WTC11 (cell line): ENCODE measurements at regions not wholly inside any gene's neighbourhood (a gene's known extent, or its start where the extent isn't known, plus 50 kb on each side); places are given as distances from the start of the nearest gene placed in this dataset.

ENCODE experiments used
- CREB1 ChIP-seq: sonication (generic); formaldehyde crosslinking; IDR thresholded peaks from 2 replicates; pipeline ENCODE4 v1.8.0; 2023; ENCODE audit warnings: mild to moderate bottlenecking, missing genetic modification reagents
- CTCF ChIP-seq: fragments of 200-600 bp; IDR thresholded peaks from 2 replicates; pipeline ENCODE4 v1.8.0; 2022; ENCODE audit warnings: antibody characterized with exemption
- E2F5 ChIP-seq: sonication (generic); formaldehyde crosslinking; IDR thresholded peaks from 2 replicates; pipeline ENCODE4 v1.8.1; 2022; ENCODE audit warnings: mild to moderate bottlenecking, moderate library complexity, missing genetic modification reagents
- JUN ChIP-seq: sonication (generic); formaldehyde crosslinking; IDR thresholded peaks from 2 replicates; pipeline ENCODE4 v1.8.0; 2023; ENCODE audit warnings: mild to moderate bottlenecking, missing genetic modification reagents
- KAT7 ChIP-seq: sonication (generic); formaldehyde crosslinking; IDR thresholded peaks from 2 replicates; pipeline ENCODE4 v1.8.1; 2023; ENCODE audit warnings: missing genetic modification reagents, mild to moderate bottlenecking, borderline replicate concordance
- MYBL2 ChIP-seq: sonication (generic); formaldehyde crosslinking; IDR thresholded peaks from 2 replicates; pipeline ENCODE4 v1.8.1; 2023; ENCODE audit warnings: mild to moderate bottlenecking, moderate library complexity, missing genetic modification reagents
- NFE2L1 ChIP-seq: sonication (generic); formaldehyde crosslinking; IDR thresholded peaks from 2 replicates; pipeline ENCODE4 v1.8.1; 2023; ENCODE audit warnings: missing genetic modification reagents
- OVOL2 ChIP-seq: fragments of 250-450 bp; sonication (Bioruptor Pico); IDR thresholded peaks from 2 replicates; pipeline ENCODE4 v1.9.0; 2021; ENCODE audit warnings: mild to moderate bottlenecking, borderline replicate concordance
- ZBTB43 ChIP-seq: sonication (generic); formaldehyde crosslinking; IDR thresholded peaks from 2 replicates; pipeline ENCODE4 v1.8.1; 2023; ENCODE audit warnings: mild to moderate bottlenecking, missing genetic modification reagents
- ZNF263 ChIP-seq: sonication (generic); formaldehyde crosslinking; IDR thresholded peaks from 2 replicates; pipeline ENCODE4 v1.8.1; 2022; ENCODE audit warnings: low read depth, mild to moderate bottlenecking, moderate library complexity, missing genetic modification reagents
- ZNF416 ChIP-seq: fragments of 250-450 bp; sonication (Bioruptor Pico); IDR thresholded peaks from 2 replicates; pipeline ENCODE4 v1.9.0; 2021; ENCODE audit warnings: mild to moderate bottlenecking, inconsistent platforms
- ZNF512 ChIP-seq: sonication (generic); formaldehyde crosslinking; IDR thresholded peaks from 2 replicates; pipeline ENCODE4 v1.8.1; 2022; ENCODE audit warnings: missing genetic modification reagents, borderline replicate concordance
- TF ChIP-seq, protein P1 (sequence below): fragments of 250-450 bp; sonication (Bioruptor Pico); IDR thresholded peaks from 2 replicates; pipeline ENCODE4 v1.9.0; 2021; ENCODE audit warnings: mild to moderate bottlenecking, borderline replicate concordance
- TF ChIP-seq, protein P2 (sequence below): sonication (generic); formaldehyde crosslinking; IDR thresholded peaks from 2 replicates; pipeline ENCODE4 v1.8.1; 2022; ENCODE audit warnings: low read depth, missing genetic modification reagents, borderline replicate concordance

- TF ChIP-seq CTCF (no peak), OVOL2 (CRISPR knock-in tag) (no peak), E2F5 (CRISPR knock-in tag) (no peak), NFE2L1 (CRISPR knock-in tag) (no peak), CREB1 (CRISPR knock-in tag) (no peak), ZNF512 (CRISPR knock-in tag) (no peak), ZBTB43 (CRISPR knock-in tag) (no peak), ZNF416 (no peak), KAT7 (CRISPR knock-in tag) (no peak), ZNF263 (no peak), JUN (CRISPR knock-in tag) (no peak), MYBL2 (CRISPR knock-in tag) (no peak)
- TF ChIP-seq, protein P1, sequence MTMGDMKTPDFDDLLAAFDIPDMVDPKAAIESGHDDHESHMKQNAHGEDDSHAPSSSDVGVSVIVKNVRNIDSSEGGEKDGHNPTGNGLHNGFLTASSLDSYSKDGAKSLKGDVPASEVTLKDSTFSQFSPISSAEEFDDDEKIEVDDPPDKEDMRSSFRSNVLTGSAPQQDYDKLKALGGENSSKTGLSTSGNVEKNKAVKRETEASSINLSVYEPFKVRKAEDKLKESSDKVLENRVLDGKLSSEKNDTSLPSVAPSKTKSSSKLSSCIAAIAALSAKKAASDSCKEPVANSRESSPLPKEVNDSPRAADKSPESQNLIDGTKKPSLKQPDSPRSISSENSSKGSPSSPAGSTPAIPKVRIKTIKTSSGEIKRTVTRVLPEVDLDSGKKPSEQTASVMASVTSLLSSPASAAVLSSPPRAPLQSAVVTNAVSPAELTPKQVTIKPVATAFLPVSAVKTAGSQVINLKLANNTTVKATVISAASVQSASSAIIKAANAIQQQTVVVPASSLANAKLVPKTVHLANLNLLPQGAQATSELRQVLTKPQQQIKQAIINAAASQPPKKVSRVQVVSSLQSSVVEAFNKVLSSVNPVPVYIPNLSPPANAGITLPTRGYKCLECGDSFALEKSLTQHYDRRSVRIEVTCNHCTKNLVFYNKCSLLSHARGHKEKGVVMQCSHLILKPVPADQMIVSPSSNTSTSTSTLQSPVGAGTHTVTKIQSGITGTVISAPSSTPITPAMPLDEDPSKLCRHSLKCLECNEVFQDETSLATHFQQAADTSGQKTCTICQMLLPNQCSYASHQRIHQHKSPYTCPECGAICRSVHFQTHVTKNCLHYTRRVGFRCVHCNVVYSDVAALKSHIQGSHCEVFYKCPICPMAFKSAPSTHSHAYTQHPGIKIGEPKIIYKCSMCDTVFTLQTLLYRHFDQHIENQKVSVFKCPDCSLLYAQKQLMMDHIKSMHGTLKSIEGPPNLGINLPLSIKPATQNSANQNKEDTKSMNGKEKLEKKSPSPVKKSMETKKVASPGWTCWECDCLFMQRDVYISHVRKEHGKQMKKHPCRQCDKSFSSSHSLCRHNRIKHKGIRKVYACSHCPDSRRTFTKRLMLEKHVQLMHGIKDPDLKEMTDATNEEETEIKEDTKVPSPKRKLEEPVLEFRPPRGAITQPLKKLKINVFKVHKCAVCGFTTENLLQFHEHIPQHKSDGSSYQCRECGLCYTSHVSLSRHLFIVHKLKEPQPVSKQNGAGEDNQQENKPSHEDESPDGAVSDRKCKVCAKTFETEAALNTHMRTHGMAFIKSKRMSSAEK (CRISPR knock-in tag) = no peak
- TF ChIP-seq, protein P2, sequence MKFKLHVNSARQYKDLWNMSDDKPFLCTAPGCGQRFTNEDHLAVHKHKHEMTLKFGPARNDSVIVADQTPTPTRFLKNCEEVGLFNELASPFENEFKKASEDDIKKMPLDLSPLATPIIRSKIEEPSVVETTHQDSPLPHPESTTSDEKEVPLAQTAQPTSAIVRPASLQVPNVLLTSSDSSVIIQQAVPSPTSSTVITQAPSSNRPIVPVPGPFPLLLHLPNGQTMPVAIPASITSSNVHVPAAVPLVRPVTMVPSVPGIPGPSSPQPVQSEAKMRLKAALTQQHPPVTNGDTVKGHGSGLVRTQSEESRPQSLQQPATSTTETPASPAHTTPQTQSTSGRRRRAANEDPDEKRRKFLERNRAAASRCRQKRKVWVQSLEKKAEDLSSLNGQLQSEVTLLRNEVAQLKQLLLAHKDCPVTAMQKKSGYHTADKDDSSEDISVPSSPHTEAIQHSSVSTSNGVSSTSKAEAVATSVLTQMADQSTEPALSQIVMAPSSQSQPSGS (CRISPR knock-in tag) = no peak
These were observed 274.5 kb upstream of the AZI2 start for GRCh38 chr3:28623106-28623505.
